ENCODE measurements at regions not wholly inside any gene's neighbourhood (a gene's known extent, or its start where the extent isn't known, plus 50 kb on each side); places are given as distances from the start of the nearest gene placed in this dataset.

- no peak for TF ChIP-seq POLR2A (IDR thresholded peaks at IDR 0.05)
- no peak for TF ChIP-seq CTCF (IDR thresholded peaks at IDR 0.05)
- TF ChIP-seq EP300 (IDR thresholded peaks at IDR 0.05): no peak
These were observed 1084.2 kb upstream of the TENM3 start for GRCh38 chr4:181158971-181159370.
